IMR-90 (cell line): ENCODE measurements at regions not wholly inside any gene's neighbourhood (a gene's known extent, or its start where the extent isn't known, plus 50 kb on each side); places are given as distances from the start of the nearest gene placed in this dataset.

ENCODE experiments used
- ATAC-seq: fragments of 200-7000 bp; cut with Tn5 transposase; 2 replicates; pipeline ENCODE4 v1.9.1; 2020; ENCODE audit warnings: low read depth, mild to moderate bottlenecking, moderate library complexity
- BruUV-seq: library from RNA; stranded (reverse); fragments of 400-500 nt; replicated peaks from 2 replicates; lab custom pipeline; 2021; lab: Mats Ljungman, UMichigan
- CTCF ChIA-PET: fragments of 300-600 bp; formaldehyde crosslinking; extraction: SDS; loops from one replicate; lab custom pipeline; 2021; ENCODE audit warnings: antibody characterized with exemption; lab: Yijun Ruan, JAX
- POLR2A ChIA-PET: fragments of 300-600 bp; sonication (Branson Sonifier 250); formaldehyde crosslinking; loops from one replicate; lab custom pipeline; 2022; ENCODE audit warnings: antibody characterized with exemption; ENCODE audit not compliant: unreplicated experiment; lab: Charles Lee
- DNase-seq: peaks from one replicate; pipeline ENCODE4 v3.0.0; 2013
- H2AFZ ChIP-seq: replicated peaks from 2 replicates; pipeline ENCODE3; 2013; ENCODE audit warnings: low read length, mild to moderate bottlenecking; ENCODE audit not compliant: poor library complexity
- H2AK5ac ChIP-seq: 2 replicates; pipeline ENCODE4 v1.6.1; 2013; ENCODE audit warnings: low read depth, low read length, inconsistent platforms
- H2AK9ac ChIP-seq: replicated peaks from 2 replicates; pipeline ENCODE3; 2013; ENCODE audit warnings: mild to moderate bottlenecking, low read depth, low read length, moderate library complexity; ENCODE audit not compliant: poor library complexity
- H2BK120ac ChIP-seq: 2 replicates; pipeline ENCODE4 v1.6.1; 2013; ENCODE audit warnings: low read depth, low read length, inconsistent platforms
- H2BK15ac ChIP-seq: 3 replicates; pipeline ENCODE4 v1.6.1; 2013; ENCODE audit warnings: low read depth, low read length, inconsistent platforms
- H2BK20ac ChIP-seq: 2 replicates; pipeline ENCODE4 v1.6.1; 2013; ENCODE audit warnings: low read depth, mild to moderate bottlenecking, inconsistent platforms, low read length, moderate library complexity
- H2BK5ac ChIP-seq: 2 replicates; pipeline ENCODE4 v1.6.1; 2013; ENCODE audit warnings: mild to moderate bottlenecking, low read depth, low read length, inconsistent platforms; ENCODE audit not compliant: poor library complexity, severe bottlenecking
- H3K14ac ChIP-seq: replicated peaks from 2 replicates; pipeline ENCODE4 v1.6.1; 2013; ENCODE audit warnings: low read depth, low read length, inconsistent platforms
- H3K18ac ChIP-seq: 2 replicates; pipeline ENCODE4 v1.6.1; 2013; ENCODE audit warnings: low read depth, low read length, control low read depth
- H3K23ac ChIP-seq: 2 replicates; pipeline ENCODE4 v1.6.1; 2013; ENCODE audit warnings: low read depth, low read length, inconsistent platforms
- H3K27ac ChIP-seq: 2 replicates; pipeline ENCODE4 v1.5.1; 2013; ENCODE audit warnings: mild to moderate bottlenecking, control low read depth, low read length; ENCODE audit not compliant: insufficient read depth
- H3K27me3 ChIP-seq: 2 replicates; pipeline ENCODE4 v1.6.1; 2013; ENCODE audit warnings: low read length; ENCODE audit not compliant: control insufficient read depth, insufficient read depth
- H3K36me3 ChIP-seq: 2 replicates; pipeline ENCODE4 v1.6.1; 2013; ENCODE audit warnings: low read length, mixed read lengths; ENCODE audit not compliant: control insufficient read depth, insufficient read depth
- H3K4ac ChIP-seq: 2 replicates; pipeline ENCODE4 v1.6.1; 2013; ENCODE audit warnings: low read depth, low read length, inconsistent platforms
- H3K4me1 ChIP-seq: 2 replicates; pipeline ENCODE4 v1.6.1; 2013; ENCODE audit warnings: low read length, mixed read lengths; ENCODE audit not compliant: control insufficient read depth, insufficient read depth
- H3K4me2 ChIP-seq: 2 replicates; pipeline ENCODE4 v1.6.1; 2013; ENCODE audit warnings: low read depth, mild to moderate bottlenecking, control low read depth, low read length, moderate library complexity
- H3K4me3 ChIP-seq: 2 replicates; pipeline ENCODE4 v1.5.1; 2013; ENCODE audit warnings: low read depth, mild to moderate bottlenecking, control low read depth, low read length, moderate library complexity; ENCODE audit not compliant: insufficient read depth
- H3K56ac ChIP-seq: 2 replicates; pipeline ENCODE4 v1.6.1; 2013; ENCODE audit warnings: low read length, inconsistent platforms; ENCODE audit not compliant: insufficient read depth; ENCODE audit errors: extremely low read depth
- H3K79me1 ChIP-seq, 2 experiments: 2 replicates each; pipeline ENCODE4 v1.6.1; 2013; ENCODE audit warnings: low read length in 2 of 2, inconsistent platforms in 1 of 2, low read depth in 1 of 2
- H3K9ac ChIP-seq: 2 replicates; pipeline ENCODE4 v1.6.1; 2013; ENCODE audit warnings: low read depth, low read length, control low read depth
- H3K9me1 ChIP-seq: 2 replicates; pipeline ENCODE4 v1.6.1; 2013; ENCODE audit warnings: low read length, inconsistent platforms; ENCODE audit not compliant: insufficient read depth
- H3K9me3 ChIP-seq: 2 replicates; pipeline ENCODE4 v1.6.1; 2013; ENCODE audit warnings: low read length; ENCODE audit not compliant: control insufficient read depth, insufficient read depth
- H4K20me1 ChIP-seq: 2 replicates; pipeline ENCODE4 v1.6.1; 2013; ENCODE audit warnings: low read length, inconsistent platforms; ENCODE audit not compliant: insufficient read depth
- H4K5ac ChIP-seq: 2 replicates; pipeline ENCODE4 v1.6.1; 2013; ENCODE audit warnings: mild to moderate bottlenecking, low read depth, low read length, control low read depth
- H4K8ac ChIP-seq, 2 experiments: 2 replicates each; pipeline ENCODE4 v1.6.1; 2013; ENCODE audit warnings: low read depth in 2 of 2, low read length in 2 of 2, control low read depth in 1 of 2, inconsistent platforms in 1 of 2
- H4K91ac ChIP-seq: 2 replicates; pipeline ENCODE4 v1.6.1; 2013; ENCODE audit warnings: low read depth, low read length, inconsistent platforms; ENCODE audit not compliant: insufficient read depth
- CEBPB ChIP-seq: IDR thresholded peaks from 2 replicates; pipeline ENCODE4 v1.6.1; 2012; ENCODE audit warnings: low read depth, low read length, improper control_type of control experiment
- CHD1 ChIP-seq: IDR thresholded peaks from 2 replicates; pipeline ENCODE4 v1.6.1; 2012; ENCODE audit warnings: low read depth, low read length, improper control_type of control experiment
- ELK1 ChIP-seq: fragments of 150-350 bp; IDR thresholded peaks from 2 replicates; pipeline ENCODE4 v1.6.1; 2016; ENCODE audit warnings: low read depth, mild to moderate bottlenecking, low read length, moderate library complexity, borderline replicate concordance
- FOS ChIP-seq: fragments of 150-350 bp; IDR thresholded peaks from 2 replicates; pipeline ENCODE4 v1.6.1; 2016; ENCODE audit warnings: low read depth, low read length
- MAFK ChIP-seq: IDR thresholded peaks from 2 replicates; pipeline ENCODE4 v1.6.1; 2012; ENCODE audit warnings: low read depth, low read length, improper control_type of control experiment
- MAZ ChIP-seq: IDR thresholded peaks from 2 replicates; pipeline ENCODE4 v1.6.1; 2012; ENCODE audit warnings: low read depth, mild to moderate bottlenecking, low read length, improper control_type of control experiment, moderate library complexity, borderline replicate concordance
- MXI1 ChIP-seq: IDR thresholded peaks from 2 replicates; pipeline ENCODE4 v1.6.1; 2012; ENCODE audit warnings: low read depth, mild to moderate bottlenecking, low read length, moderate library complexity, borderline replicate concordance
- NFE2L2 ChIP-seq: fragments of 150-350 bp; IDR thresholded peaks from 2 replicates; pipeline ENCODE4 v1.6.1; 2016; ENCODE audit warnings: low read depth, mild to moderate bottlenecking, low read length
- POLR2A ChIP-seq: IDR thresholded peaks from 2 replicates; pipeline ENCODE4 v1.6.1; 2012; ENCODE audit warnings: mild to moderate bottlenecking, low read depth, low read length
- RAD21 ChIP-seq: IDR thresholded peaks from 2 replicates; pipeline ENCODE4 v1.6.1; 2012; ENCODE audit warnings: low read length, improper control_type of control experiment
- RCOR1 ChIP-seq: IDR thresholded peaks from 2 replicates; pipeline ENCODE4 v1.6.1; 2012; ENCODE audit warnings: mild to moderate bottlenecking, low read length, improper control_type of control experiment; ENCODE audit not compliant: insufficient replicate concordance
- RFX5 ChIP-seq: IDR thresholded peaks from 2 replicates; pipeline ENCODE4 v1.8.0; 2012; ENCODE audit warnings: low read depth, mild to moderate bottlenecking, low read length, moderate library complexity
- USF2 ChIP-seq: fragments of 150-350 bp; IDR thresholded peaks from 2 replicates; pipeline ENCODE4 v1.6.1; 2017; ENCODE audit warnings: mild to moderate bottlenecking, antibody characterized with exemption, low read length, low read depth
- WGBS, 2 experiments: methylation state at CpG; one replicate each; pipeline versions ENCODE4 v1.1.5 to v1.1.7; 2013; ENCODE audit warnings: missing lambda C conversion rate in 2 of 2; ENCODE audit not compliant: insufficient read length in 1 of 2; ENCODE audit errors: extremely low coverage in 2 of 2; 5-methylcytosine and 5-hydroxymethylcytosine counted together
- dilution Hi-C: fragments of 300-500 bp; cut with HindIII; formaldehyde crosslinking; loops from one replicate; pipeline ENCODE4 v1.14.3; 2018; ENCODE audit warnings: low sequenced_read_pairs; ENCODE audit not compliant: unreplicated experiment
- in situ Hi-C: fragments of 300-500 bp; cut with MboI; formaldehyde crosslinking; loops from 3 replicates; pipeline ENCODE4 v1.14.3; 2019; ENCODE audit warnings: low sequenced_read_pairs, inconsistent platforms, mixed read lengths
- intact Hi-C: fragments of 100-400 bp; cut with micrococcal nuclease; formaldehyde crosslinking; loops from 2 replicates; pipeline ENCODE4 v1.10.0; 2022
- TF ChIP-seq, protein P1 (sequence below): conservative IDR thresholded peaks from 2 replicates; pipeline ENCODE4 v1.5.1; 2012; ENCODE audit warnings: mild to moderate bottlenecking, low read depth, low read length, improper control_type of control experiment

- Histone ChIP-seq H3K27me3 (no peaks in the 10 kb centered on the region), H3K36me3 (no peaks in the 10 kb centered on the region), H3K27ac (peak overlapping the region; percentile 98; the same call in 1 of the 2 replicates), H3K56ac (0 out of 2 replicates have a peak overlapping the region, but pooled peaks have one; percentile 17), H2AFZ (no peak overlapping the region), H3K4me1 (peaks cover 44% of the 10 kb centered on the region), H4K8ac (peak overlapping the region; percentile 72 to 92; a peak in 2 of 4 replicates), H3K4me3 (no peak overlapping the region), H4K91ac (peak overlapping the region; percentile 96), H3K18ac (peak overlapping the region; percentile 80), H3K23ac (peak overlapping the region; percentile 53), H2BK20ac (peak overlapping the region; percentile 97), H2AK5ac (peak overlapping the region; percentile 99), H2BK120ac (peak overlapping the region; percentile 100), H3K4ac (peak overlapping the region; percentile 100), H3K9ac (no peak overlapping the region), H4K20me1 (no peaks in the 10 kb centered on the region), H2BK5ac (peak overlapping the region; percentile 99), H2AK9ac (no peak overlapping the region), H3K4me2 (no peak overlapping the region), H3K9me1 (peaks cover 55% of the 10 kb centered on the region), H2BK15ac (peak overlapping the region; percentile 92), H3K14ac (peak overlapping the region; percentile 87), H3K79me1 (peaks cover 0 to 62% of the 10 kb centered on the region in 2 experiments; a peak in 2 of 4 replicates), H4K5ac (peak overlapping the region; percentile 45; the same call in 1 of the 2 replicates), H3K9me3 (no peaks in the 10 kb centered on the region)
- in situ Hi-C loops (no loop called here), intact Hi-C loops (no loop called here), dilution Hi-C loops (no loop called here)
- 100% methylated on average over 4 of the region's 10 CpGs; no CpG with 5 or more reads in 1 of the 2 experiments for WGBS, 2 experiments
- ATAC-seq (no peak), DNase-seq (no peak)
- BruUV-seq, result no TSS peak
- TF ChIP-seq USF2 (no peak), POLR2A (no peak), ELK1 (no peak), NFE2L2 (no peak), CEBPB (no peak), MAZ (no peak), RFX5 (no peak), CHD1 (no peak), FOS (no peak), RCOR1 (no peak), RAD21 (no peak), MAFK (no peak), MXI1 (no peak)
- TF ChIP-seq, protein P1, sequence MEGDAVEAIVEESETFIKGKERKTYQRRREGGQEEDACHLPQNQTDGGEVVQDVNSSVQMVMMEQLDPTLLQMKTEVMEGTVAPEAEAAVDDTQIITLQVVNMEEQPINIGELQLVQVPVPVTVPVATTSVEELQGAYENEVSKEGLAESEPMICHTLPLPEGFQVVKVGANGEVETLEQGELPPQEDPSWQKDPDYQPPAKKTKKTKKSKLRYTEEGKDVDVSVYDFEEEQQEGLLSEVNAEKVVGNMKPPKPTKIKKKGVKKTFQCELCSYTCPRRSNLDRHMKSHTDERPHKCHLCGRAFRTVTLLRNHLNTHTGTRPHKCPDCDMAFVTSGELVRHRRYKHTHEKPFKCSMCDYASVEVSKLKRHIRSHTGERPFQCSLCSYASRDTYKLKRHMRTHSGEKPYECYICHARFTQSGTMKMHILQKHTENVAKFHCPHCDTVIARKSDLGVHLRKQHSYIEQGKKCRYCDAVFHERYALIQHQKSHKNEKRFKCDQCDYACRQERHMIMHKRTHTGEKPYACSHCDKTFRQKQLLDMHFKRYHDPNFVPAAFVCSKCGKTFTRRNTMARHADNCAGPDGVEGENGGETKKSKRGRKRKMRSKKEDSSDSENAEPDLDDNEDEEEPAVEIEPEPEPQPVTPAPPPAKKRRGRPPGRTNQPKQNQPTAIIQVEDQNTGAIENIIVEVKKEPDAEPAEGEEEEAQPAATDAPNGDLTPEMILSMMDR, result no peak
- ChIA-PET POLR2A (no interaction called here), CTCF (no interaction called here)
These were observed 120.0 kb downstream of the CEBPB start for GRCh38 chr20:50310673-50311051.
